Limb (tissue), 2 donors: ENCODE measurements at regions not wholly inside any gene's neighbourhood (a gene's known extent, or its start where the extent isn't known, plus 50 kb on each side); places are given as distances from the start of the nearest gene placed in this dataset.
"Not testable (repeated sequence)": the region's sequence is repeated elsewhere in the genome, so short reads cannot be mapped to it uniquely, and the experiment has no call there.

ENCODE experiments used
- DNase-seq, 2 donors: peaks; one replicate each; pipeline ENCODE4 v3.0.0-alpha.2; 2016; ENCODE audit errors: extremely low spot score in 2 of 2

GRCh38 chr14:89533766-89534165, 116.7 kb upstream of the FOXN3 start:
- DNase-seq, result no peak

GRCh38 chr14:89533136-89533535, 116.1 kb upstream of the FOXN3 start:
- DNase-seq, result no peak

GRCh38 chr14:89531661-89532335, 114.8 kb upstream of the FOXN3 start:
- DNase-seq, result no peak

GRCh38 chr14:89524990-89525667, 108.1 kb upstream of the FOXN3 start:
- DNase-seq, result no peak

- no peak for DNase-seq
Observed at GRCh38 chr14:89524412-89524811, 107.4 kb upstream of the FOXN3 start.

- DNase-seq, result no peak
Observed at GRCh38 chr14:89521988-89522387, 105.0 kb upstream of the FOXN3 start.

- no peak for DNase-seq
Observed at GRCh38 chr14:89519040-89519439, 102.0 kb upstream of the FOXN3 start.

GRCh38 chr14:89516173-89516572, 99.1 kb upstream of the FOXN3 start:
- DNase-seq, result no peak

- DNase-seq, result no peak
Observed at GRCh38 chr14:89514601-89515000, 97.6 kb upstream of the FOXN3 start.

- no peak for DNase-seq
Observed at GRCh38 chr14:89509891-89510290, 92.9 kb upstream of the FOXN3 start.

GRCh38 chr14:89508863-89509262, 91.8 kb upstream of the FOXN3 start:
- DNase-seq, result no peak

- DNase-seq, result no peak
Observed at GRCh38 chr14:89507926-89508460, 91.0 kb upstream of the FOXN3 start.

- no peak for DNase-seq
Observed at GRCh38 chr14:89507521-89507920, 90.5 kb upstream of the FOXN3 start.

- DNase-seq, result not testable (repeated sequence)
Observed at GRCh38 chr14:89506891-89507452, 89.9 kb upstream of the FOXN3 start.

- DNase-seq, result no peak
Observed at GRCh38 chr14:89504602-89505313, 87.7 kb upstream of the FOXN3 start.

- DNase-seq, result no peak
Observed at GRCh38 chr14:89504091-89504490, 87.1 kb upstream of the FOXN3 start.

GRCh38 chr14:89503431-89503996, 86.5 kb upstream of the FOXN3 start:
- DNase-seq, result no peak

- no peak for DNase-seq
Observed at GRCh38 chr14:89502966-89503365, 85.9 kb upstream of the FOXN3 start.

- no peak for DNase-seq
Observed at GRCh38 chr14:89501381-89501780, 84.3 kb upstream of the FOXN3 start.

GRCh38 chr14:89500303-89500702, 83.3 kb upstream of the FOXN3 start:
- no peak for DNase-seq

- no peak for DNase-seq
Observed at GRCh38 chr14:89498878-89499277, 81.8 kb upstream of the FOXN3 start.

GRCh38 chr14:89495718-89496117, 78.7 kb upstream of the FOXN3 start:
- no peak for DNase-seq
